ENCODE measurements at regions not wholly inside any gene's neighbourhood (a gene's known extent, or its start where the extent isn't known, plus 50 kb on each side); places are given as distances from the start of the nearest gene placed in this dataset.

DNA sequence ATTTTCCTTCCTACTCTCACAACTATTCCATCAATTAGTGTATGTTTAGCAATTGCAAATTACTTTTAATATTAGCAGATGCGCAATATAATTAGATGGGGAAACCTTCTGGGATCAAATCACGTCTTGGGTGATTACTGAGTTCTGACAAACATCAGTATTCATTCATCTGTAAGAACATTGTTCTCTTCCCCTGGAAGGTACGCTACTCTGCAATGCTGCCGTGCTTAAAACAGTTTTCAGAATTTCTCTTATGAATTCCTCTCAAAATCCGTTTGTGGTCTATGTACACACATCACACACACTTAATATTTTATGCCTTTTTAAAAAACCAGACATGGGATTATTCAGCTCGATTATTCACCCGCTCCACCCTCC is 237.5 kb upstream of the NEBL start:
- DNase-seq: no peak
- Histone ChIP-seq H2BK15ac (ENCODE audit: low read depth, poor library complexity, severe bottlenecking) (no peak overlapping the region), H3K27ac (ENCODE audit: low read length, poor library complexity, severe bottlenecking) (no peak overlapping the region), H4K91ac (ENCODE audit: low read length) (no peak overlapping the region), H3K4me2 (ENCODE audit: low read length, poor library complexity, severe bottlenecking) (no peak overlapping the region), H2BK120ac (ENCODE audit: low read depth, low read length) (no peak overlapping the region), H3K9ac (ENCODE audit: low read length) (no peak overlapping the region), H3K4me1 (ENCODE audit: control insufficient read depth, insufficient read depth, low read depth, low read length) (no peaks in the 10 kb centered on the region), H2BK12ac (ENCODE audit: low read length in 2 of 2) (no peak overlapping the region), H3K9me3 (ENCODE audit: control insufficient read depth, low read length) (no peaks in the 10 kb centered on the region), H3K18ac (ENCODE audit: low read depth in 1 of 2, low read length in 2 of 2) (no peak overlapping the region), H3K4me3 (ENCODE audit: insufficient read depth in 1 of 2, low read depth in 1 of 2, low read length in 2 of 2) (no peak overlapping the region), H3K27me3 (ENCODE audit: control insufficient read depth in 1 of 2, insufficient read depth in 1 of 2, low read length in 2 of 2) (peaks cover 0 to 7% of the 10 kb centered on the region in 2 experiments), H3K4ac (ENCODE audit: low read depth in 1 of 2, low read length in 2 of 2) (no peak overlapping the region), H4K8ac (ENCODE audit: low read length) (no peak overlapping the region), H2AFZ (ENCODE audit: low read depth, low read length) (no peak overlapping the region), H3K23ac (ENCODE audit: low read length in 2 of 2) (no peak overlapping the region), H3K36me3 (ENCODE audit: control insufficient read depth in 1 of 2, insufficient read depth in 2 of 2, low read depth in 1 of 2, low read length in 2 of 2) (no peaks in the 10 kb centered on the region), H2AK5ac (ENCODE audit: low read length, severe bottlenecking) (no peak overlapping the region), H3K79me1 (replicated peaks; ENCODE audit: low read length, poor library complexity, severe bottlenecking) (no peaks in the 10 kb centered on the region), H3K14ac (ENCODE audit: low read length in 2 of 2) (no peak overlapping the region), H2BK5ac (ENCODE audit: low read depth, low read length, poor library complexity, severe bottlenecking) (no peak overlapping the region)
- 91% methylated on average over 7 of the region's 7 CpGs for WGBS

DNA sequence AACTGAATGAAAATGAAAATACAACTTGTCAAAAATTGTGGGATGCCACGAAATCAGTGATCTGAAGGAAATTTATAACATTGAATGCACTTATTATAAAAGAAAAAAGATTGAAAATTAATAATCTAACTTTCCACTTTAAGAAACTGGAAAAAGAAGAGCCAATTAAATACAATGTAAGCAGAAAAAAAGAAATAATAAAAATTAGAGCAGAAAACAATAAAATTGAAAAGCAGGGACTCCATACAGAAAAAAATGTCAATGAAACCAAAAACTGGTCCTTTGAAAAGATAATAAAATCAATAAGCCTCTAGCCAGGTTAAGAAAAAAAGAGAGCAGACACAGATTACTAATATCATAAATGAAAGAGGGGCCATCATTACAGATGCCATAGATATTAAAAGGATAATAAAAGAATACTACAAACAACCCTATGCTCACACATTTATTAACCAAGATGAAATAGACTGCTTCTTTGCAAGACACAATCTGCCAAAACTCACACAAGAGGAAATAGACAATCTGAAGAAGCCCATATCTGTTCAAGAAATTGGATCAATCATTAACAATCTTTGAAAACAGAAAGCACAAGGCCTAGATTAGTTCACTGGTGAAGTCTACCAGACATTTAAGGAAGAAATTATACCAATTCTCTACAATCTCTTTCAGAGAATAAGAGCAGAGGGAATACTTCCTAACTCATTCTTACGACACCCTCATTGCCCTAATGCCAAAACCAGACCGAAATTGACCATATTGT is 233.8 kb upstream of the NEBL start:
- Histone ChIP-seq H2BK5ac (ENCODE audit: low read depth, low read length, poor library complexity, severe bottlenecking) (no peak overlapping the region), H3K18ac (ENCODE audit: low read depth in 1 of 2, low read length in 2 of 2) (no peak overlapping the region), H2BK12ac (ENCODE audit: low read length in 2 of 2) (no peak overlapping the region), H3K9ac (ENCODE audit: low read length) (no peak overlapping the region), H3K4ac (ENCODE audit: low read depth in 1 of 2, low read length in 2 of 2) (no peak overlapping the region), H2AFZ (ENCODE audit: low read depth, low read length) (no peak overlapping the region), H3K27me3 (ENCODE audit: control insufficient read depth in 1 of 2, insufficient read depth in 1 of 2, low read length in 2 of 2) (peaks cover 0 to under 1% of the 10 kb centered on the region in 2 experiments), H3K4me3 (ENCODE audit: insufficient read depth in 1 of 2, low read depth in 1 of 2, low read length in 2 of 2) (no peak overlapping the region), H3K9me3 (ENCODE audit: control insufficient read depth, low read length) (no peaks in the 10 kb centered on the region), H2BK120ac (ENCODE audit: low read depth, low read length) (no peak overlapping the region), H3K79me1 (replicated peaks; ENCODE audit: low read length, poor library complexity, severe bottlenecking) (no peaks in the 10 kb centered on the region), H2BK15ac (ENCODE audit: low read depth, poor library complexity, severe bottlenecking) (no peak overlapping the region), H4K8ac (ENCODE audit: low read length) (no peak overlapping the region), H3K23ac (ENCODE audit: low read length in 2 of 2) (no peak overlapping the region), H3K4me1 (ENCODE audit: control insufficient read depth, insufficient read depth, low read depth, low read length) (no peaks in the 10 kb centered on the region), H2AK5ac (ENCODE audit: low read length, severe bottlenecking) (no peak overlapping the region), H4K91ac (ENCODE audit: low read length) (no peak overlapping the region), H3K27ac (ENCODE audit: low read length, poor library complexity, severe bottlenecking) (no peak overlapping the region), H3K36me3 (ENCODE audit: control insufficient read depth in 1 of 2, insufficient read depth in 2 of 2, low read depth in 1 of 2, low read length in 2 of 2) (no peaks in the 10 kb centered on the region), H3K4me2 (ENCODE audit: low read length, poor library complexity, severe bottlenecking) (no peak overlapping the region), H3K14ac (ENCODE audit: low read length in 2 of 2) (no peak overlapping the region)
- WGBS: 90% methylated on average over 2 of the region's 3 CpGs
- no peak for DNase-seq

DNA sequence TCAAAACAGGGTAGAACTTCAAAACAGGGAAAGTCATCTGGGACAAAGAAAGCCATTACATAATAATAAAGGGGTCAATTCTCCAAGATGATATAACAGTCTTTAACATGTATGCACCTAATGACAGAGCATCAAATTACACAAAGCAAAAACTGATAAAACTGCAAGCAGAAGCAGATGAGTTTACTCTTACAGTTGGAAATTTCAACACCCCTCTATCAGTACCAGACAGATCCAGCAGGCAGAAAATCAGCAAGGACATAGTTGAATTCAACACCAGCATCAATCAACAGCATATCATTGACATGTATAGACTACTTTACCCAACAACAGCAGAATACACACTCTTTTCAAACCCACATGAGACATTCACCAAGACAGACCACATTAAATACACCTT is 233.0 kb upstream of the NEBL start:
- Histone ChIP-seq H3K9ac (ENCODE audit: low read length) (no peak overlapping the region), H3K18ac (ENCODE audit: low read depth in 1 of 2, low read length in 2 of 2) (no peak overlapping the region), H3K4me3 (ENCODE audit: insufficient read depth in 1 of 2, low read depth in 1 of 2, low read length in 2 of 2) (no peak overlapping the region), H3K23ac (ENCODE audit: low read length in 2 of 2) (no peak overlapping the region), H2BK15ac (ENCODE audit: low read depth, poor library complexity, severe bottlenecking) (no peak overlapping the region), H3K14ac (ENCODE audit: low read length in 2 of 2) (no peak overlapping the region), H3K27me3 (ENCODE audit: control insufficient read depth in 1 of 2, insufficient read depth in 1 of 2, low read length in 2 of 2) (no peaks in the 10 kb centered on the region), H3K4ac (ENCODE audit: low read depth in 1 of 2, low read length in 2 of 2) (no peak overlapping the region), H2AK5ac (ENCODE audit: low read length, severe bottlenecking) (no peak overlapping the region), H3K4me1 (ENCODE audit: control insufficient read depth, insufficient read depth, low read depth, low read length) (no peaks in the 10 kb centered on the region), H3K4me2 (ENCODE audit: low read length, poor library complexity, severe bottlenecking) (no peak overlapping the region), H4K91ac (ENCODE audit: low read length) (no peak overlapping the region), H3K9me3 (ENCODE audit: control insufficient read depth, low read length) (no peaks in the 10 kb centered on the region), H2AFZ (ENCODE audit: low read depth, low read length) (no peak overlapping the region), H3K79me1 (replicated peaks; ENCODE audit: low read length, poor library complexity, severe bottlenecking) (no peaks in the 10 kb centered on the region), H3K27ac (ENCODE audit: low read length, poor library complexity, severe bottlenecking) (no peak overlapping the region), H2BK5ac (ENCODE audit: low read depth, low read length, poor library complexity, severe bottlenecking) (no peak overlapping the region), H2BK12ac (ENCODE audit: low read length in 2 of 2) (no peak overlapping the region), H3K36me3 (ENCODE audit: control insufficient read depth in 1 of 2, insufficient read depth in 2 of 2, low read depth in 1 of 2, low read length in 2 of 2) (no peaks in the 10 kb centered on the region), H2BK120ac (ENCODE audit: low read depth, low read length) (no peak overlapping the region), H4K8ac (ENCODE audit: low read length) (no peak overlapping the region)
- no peak for DNase-seq

DNA sequence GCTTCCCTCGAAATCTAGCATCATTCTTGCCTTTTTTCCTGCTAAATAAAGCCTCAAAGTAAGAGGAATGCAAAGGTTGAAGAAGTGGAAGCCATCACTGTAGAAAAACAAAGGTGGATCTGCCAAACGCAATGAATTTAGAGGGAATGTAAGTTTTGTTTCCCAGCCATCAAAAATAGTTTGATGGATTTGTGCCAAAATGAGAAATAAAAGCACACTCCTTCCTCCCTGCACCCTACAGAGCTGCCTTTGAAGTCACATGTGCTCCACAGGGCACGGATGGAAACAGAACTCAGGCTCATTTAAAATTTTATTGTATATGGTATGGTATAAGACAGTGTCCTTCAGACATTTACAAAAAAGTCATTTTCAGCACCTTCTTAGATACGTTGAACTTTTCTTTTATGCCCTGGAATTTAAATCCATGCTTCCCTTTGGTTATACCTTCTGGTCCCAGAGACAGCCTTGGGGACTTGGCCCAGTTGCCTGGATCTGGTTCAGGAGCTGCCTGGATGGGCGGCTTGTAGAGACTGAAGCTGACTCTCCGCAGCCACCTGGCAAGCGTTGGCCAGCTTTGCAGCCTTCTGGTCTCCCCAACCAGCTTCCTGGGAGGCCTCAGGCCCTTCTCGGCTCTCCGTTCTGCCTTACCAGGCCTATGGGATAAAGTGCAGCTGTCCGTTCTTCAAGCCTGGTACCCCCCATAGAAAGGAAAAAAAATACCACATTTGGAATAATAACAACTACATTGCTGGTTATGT is 228.5 kb upstream of the NEBL start:
- Histone ChIP-seq H3K79me1 (replicated peaks; ENCODE audit: low read length, poor library complexity, severe bottlenecking) (no peaks in the 10 kb centered on the region), H2AFZ (ENCODE audit: low read depth, low read length) (no peak overlapping the region), H3K4ac (ENCODE audit: low read depth in 1 of 2, low read length in 2 of 2) (no peak overlapping the region), H3K27ac (ENCODE audit: low read length, poor library complexity, severe bottlenecking) (no peak overlapping the region), H3K9ac (ENCODE audit: low read length) (no peak overlapping the region), H3K4me3 (ENCODE audit: insufficient read depth in 1 of 2, low read depth in 1 of 2, low read length in 2 of 2) (no peak overlapping the region), H3K18ac (ENCODE audit: low read depth in 1 of 2, low read length in 2 of 2) (no peak overlapping the region), H3K23ac (ENCODE audit: low read length in 2 of 2) (no peak overlapping the region), H3K14ac (ENCODE audit: low read length in 2 of 2) (no peak overlapping the region), H3K36me3 (ENCODE audit: control insufficient read depth in 1 of 2, insufficient read depth in 2 of 2, low read depth in 1 of 2, low read length in 2 of 2) (no peaks in the 10 kb centered on the region), H3K27me3 (ENCODE audit: control insufficient read depth in 1 of 2, insufficient read depth in 1 of 2, low read length in 2 of 2) (no peaks in the 10 kb centered on the region), H2AK5ac (ENCODE audit: low read length, severe bottlenecking) (no peak overlapping the region), H2BK120ac (ENCODE audit: low read depth, low read length) (no peak overlapping the region), H2BK15ac (ENCODE audit: low read depth, poor library complexity, severe bottlenecking) (no peak overlapping the region), H2BK5ac (ENCODE audit: low read depth, low read length, poor library complexity, severe bottlenecking) (no peak overlapping the region), H4K91ac (ENCODE audit: low read length) (no peak overlapping the region), H3K4me1 (ENCODE audit: control insufficient read depth, insufficient read depth, low read depth, low read length) (no peaks in the 10 kb centered on the region), H3K4me2 (ENCODE audit: low read length, poor library complexity, severe bottlenecking) (no peak overlapping the region), H2BK12ac (ENCODE audit: low read length in 2 of 2) (no peak overlapping the region), H4K8ac (ENCODE audit: low read length) (no peak overlapping the region), H3K9me3 (ENCODE audit: control insufficient read depth, low read length) (no peaks in the 10 kb centered on the region)
- 88% methylated on average over 8 of the region's 10 CpGs for WGBS
- no peak for DNase-seq
